GM23338 (cell line): ENCODE measurements at regions not wholly inside any gene's neighbourhood (a gene's known extent, or its start where the extent isn't known, plus 50 kb on each side); places are given as distances from the start of the nearest gene placed in this dataset.

Experiments
- ATAC-seq: fragments of 200-7000 bp; cut with Tn5 transposase; 3 replicates; pipeline ENCODE4 v1.9.1; 2020
- DNase-seq: peaks from one replicate; pipeline ENCODE4 v3.0.0-alpha.2; 2015; ENCODE audit warnings: low spot score
- H2AFZ ChIP-seq: fragments of 200-600 bp; sonication (generic); 2 replicates; pipeline ENCODE4 v1.8.0; 2016; ENCODE audit warnings: antibody characterized with exemption, mild to moderate bottlenecking, moderate library complexity
- H3F3A ChIP-seq: fragments of 200-600 bp; sonication (generic); replicated peaks from 2 replicates; pipeline ENCODE4 v1.8.0; 2017; ENCODE audit warnings: antibody characterized with exemption, mixed run types, low read depth
- H3K27ac ChIP-seq: fragments of 200-600 bp; sonication (generic); 2 replicates; pipeline ENCODE4 v1.6.1; 2016; ENCODE audit warnings: low read depth
- H3K27me3 ChIP-seq: fragments of 200-600 bp; sonication (generic); 2 replicates; pipeline ENCODE4 v1.8.0; 2016; ENCODE audit warnings: mild to moderate bottlenecking, mixed run types, moderate library complexity; ENCODE audit not compliant: insufficient read depth
- H3K36me3 ChIP-seq: fragments of 200-600 bp; sonication (generic); 2 replicates; pipeline ENCODE4 v1.8.0; 2016; ENCODE audit warnings: mild to moderate bottlenecking; ENCODE audit not compliant: insufficient read depth
- H3K4me1 ChIP-seq: fragments of 200-600 bp; sonication (generic); 2 replicates; pipeline ENCODE4 v1.8.0; 2016; ENCODE audit warnings: mild to moderate bottlenecking, moderate library complexity; ENCODE audit not compliant: insufficient read depth
- H3K4me2 ChIP-seq: fragments of 200-600 bp; sonication (generic); 2 replicates; pipeline ENCODE4 v1.7.1; 2017; ENCODE audit warnings: mixed run types
- H3K4me3 ChIP-seq: fragments of 200-600 bp; sonication (generic); 2 replicates; pipeline ENCODE4 v1.6.1; 2016; ENCODE audit warnings: mixed run types
- H3K79me2 ChIP-seq: fragments of 200-600 bp; sonication (generic); replicated peaks from 2 replicates; pipeline ENCODE4 v1.8.0; 2017; ENCODE audit warnings: mild to moderate bottlenecking; ENCODE audit not compliant: insufficient read depth
- H3K9me2 ChIP-seq: fragments of 200-600 bp; sonication (generic); 2 replicates; pipeline ENCODE4 v1.8.0; 2017; ENCODE audit not compliant: insufficient read depth
- H4K20me1 ChIP-seq: fragments of 200-600 bp; sonication (generic); replicated peaks from 2 replicates; pipeline ENCODE4 v1.8.0; 2017; ENCODE audit warnings: mild to moderate bottlenecking; ENCODE audit not compliant: insufficient read depth
- H3K27ac Mint-ChIP-seq: 2 replicates; pipeline ENCODE4 v1.8.0; 2020; ENCODE audit warnings: inconsistent platforms, mild to moderate bottlenecking, moderate library complexity, mixed read lengths
- H3K27me3 Mint-ChIP-seq: 3 replicates; pipeline ENCODE4 v1.8.0; 2022; ENCODE audit warnings: low read depth, mild to moderate bottlenecking, moderate library complexity, mixed read lengths, inconsistent platforms; ENCODE audit not compliant: insufficient read depth, poor library complexity
- H3K36me3 Mint-ChIP-seq: 3 replicates; pipeline ENCODE4 v1.8.0; 2021; ENCODE audit warnings: low read depth, mild to moderate bottlenecking, inconsistent platforms, moderate library complexity, mixed read lengths
- H3K4me1 Mint-ChIP-seq: 3 replicates; pipeline ENCODE4 v1.8.0; 2020; ENCODE audit warnings: mild to moderate bottlenecking, inconsistent platforms, mixed read lengths
- H3K4me3 Mint-ChIP-seq: 3 replicates; pipeline ENCODE4 v1.8.0; 2021; ENCODE audit warnings: moderate library complexity, mild to moderate bottlenecking, inconsistent platforms, mixed read lengths
- H3K9me3 Mint-ChIP-seq: 3 replicates; pipeline ENCODE4 v1.8.0; 2020; ENCODE audit warnings: moderate library complexity, mild to moderate bottlenecking, inconsistent platforms, mixed read lengths
- CREB1 ChIP-seq: fragments of 250-450 bp; sonication (Bioruptor Pico); IDR thresholded peaks from 2 replicates; pipeline ENCODE4 v1.5.0; 2020; ENCODE audit warnings: low read depth, mild to moderate bottlenecking, moderate library complexity
- CTCF ChIP-seq, 2 experiments: fragments of 200-600 bp in 1 of 2; sonication (generic) in 1 of 2; conservative IDR thresholded peaks; 2 replicates each; pipeline versions ENCODE4 v1.5.1 to v1.6.1; 2016 to 2017; ENCODE audit warnings: antibody characterized with exemption in 2 of 2, low read depth in 2 of 2, mild to moderate bottlenecking in 2 of 2, moderate library complexity in 1 of 2
- ETS1 ChIP-seq: IDR thresholded peaks from 2 replicates; pipeline ENCODE4 v1.6.1; 2016; ENCODE audit warnings: antibody characterized with exemption
- EZH2phosphoT487 ChIP-seq: fragments of 200-600 bp; sonication (generic); IDR thresholded peaks from one replicate; pipeline ENCODE4 v1.8.1; 2018; ENCODE audit warnings: antibody characterized with exemption; ENCODE audit not compliant: unreplicated experiment
- NANOG ChIP-seq: IDR thresholded peaks from 2 replicates; pipeline ENCODE4 v1.6.1; 2016; ENCODE audit warnings: antibody characterized with exemption, borderline replicate concordance
- POLR2AphosphoS5 ChIP-seq: IDR thresholded peaks from 2 replicates; pipeline ENCODE4 v1.6.1; 2016; ENCODE audit warnings: antibody characterized with exemption, low read depth
- REST ChIP-seq: IDR thresholded peaks from one replicate; pipeline ENCODE4 v1.6.1; 2018; ENCODE audit warnings: antibody characterized with exemption; ENCODE audit not compliant: unreplicated experiment
- STAT1 ChIP-seq: IDR thresholded peaks from one replicate; pipeline ENCODE4 v1.6.1; 2016; ENCODE audit warnings: antibody characterized with exemption; ENCODE audit not compliant: unreplicated experiment
- ZNF462 ChIP-seq: fragments of 250-450 bp; sonication (Bioruptor Pico); IDR thresholded peaks from 2 replicates; pipeline ENCODE4 v1.5.0; 2020; ENCODE audit warnings: mild to moderate bottlenecking, moderate library complexity

- no peaks in the 10 kb centered on the region for H3K79me2 ChIP-seq
- H4K20me1 ChIP-seq: no peaks in the 10 kb centered on the region
- H3F3A ChIP-seq: peaks cover 5% of the 10 kb centered on the region; the same call in 1 of the 2 replicates
- Mint-ChIP-seq H3K36me3 (no peaks in the 10 kb centered on the region; the same call in 2 of the 3 replicates), H3K4me3 (no peak overlapping the region), H3K27me3 (peaks cover 10% of the 10 kb centered on the region), H3K27ac (no peak overlapping the region), H3K9me3 (no peaks in the 10 kb centered on the region; the same call in 2 of the 3 replicates), H3K4me1 (peaks cover 9% of the 10 kb centered on the region; the same call in 2 of the 3 replicates)
- no peaks in the 10 kb centered on the region for H3K36me3 ChIP-seq
- no peak for ATAC-seq
- no peak overlapping the region for H3K4me3 ChIP-seq
- no peak for TF ChIP-seq POLR2AphosphoS5
- no peak for TF ChIP-seq CREB1
- TF ChIP-seq STAT1: no peak
- no peak for TF ChIP-seq ETS1
- peaks cover 21% of the 10 kb centered on the region for H3K27me3 ChIP-seq
- no peaks in the 10 kb centered on the region for H3K9me2 ChIP-seq
- no peak overlapping the region for H2AFZ ChIP-seq
- peaks cover 12% of the 10 kb centered on the region for H3K4me1 ChIP-seq
- no peak overlapping the region for H3K4me2 ChIP-seq
- DNase-seq: no peak
- no peak overlapping the region for H3K27ac ChIP-seq
These were observed 90.1 kb upstream of the HMGA2 start for GRCh38 chr12:65734226-65734625.

GRCh38 chr12:65739606-65740005 lies 84.7 kb upstream of the HMGA2 start:
- Mint-ChIP-seq H3K9me3 (no peaks in the 10 kb centered on the region; the same call in 1 of the 3 replicates), H3K36me3 (no peaks in the 10 kb centered on the region; the same call in 2 of the 3 replicates), H3K27me3 (peaks cover 13% of the 10 kb centered on the region), H3K4me1 (peaks cover 24% of the 10 kb centered on the region), H3K27ac (no peak overlapping the region), H3K4me3 (no peak overlapping the region)
- H2AFZ ChIP-seq: no peak overlapping the region
- no peak overlapping the region for H3K27ac ChIP-seq
- H3K9me2 ChIP-seq: no peaks in the 10 kb centered on the region
- no peak overlapping the region for H3K4me3 ChIP-seq
- peaks cover 30% of the 10 kb centered on the region for H3K4me1 ChIP-seq
- H4K20me1 ChIP-seq: no peaks in the 10 kb centered on the region
- ATAC-seq: no peak
- H3K79me2 ChIP-seq: no peaks in the 10 kb centered on the region
- H3F3A ChIP-seq: no peaks in the 10 kb centered on the region
- no peaks in the 10 kb centered on the region for H3K36me3 ChIP-seq
- H3K27me3 ChIP-seq: peaks cover 10% of the 10 kb centered on the region
- H3K4me2 ChIP-seq: no peak overlapping the region
- DNase-seq: no peak
- TF ChIP-seq CREB1 (no peak), EZH2phosphoT487 (no peak), NANOG (no peak), POLR2AphosphoS5 (no peak), ZNF462 (CRISPR knock-in tag) (no peak), REST (no peak), CTCF (conservative IDR thresholded peaks at IDR 0.05; ENCODE audit: low read depth in 2 of 2) (no peak)
